Glomerular endothelial cell (primary cell): ENCODE measurements at regions not wholly inside any gene's neighbourhood (a gene's known extent, or its start where the extent isn't known, plus 50 kb on each side); places are given as distances from the start of the nearest gene placed in this dataset.

Experiments
- DNase-seq: peaks from one replicate; pipeline ENCODE4 v3.0.0-alpha.2; 2011; ENCODE audit warnings: low read depth, low spot score; ENCODE audit errors: extremely low read depth

- DNase-seq = no peak
Observed at GRCh38 chr22:49086181-49086580, 741.5 kb downstream of the BRD1 start.

DNA sequence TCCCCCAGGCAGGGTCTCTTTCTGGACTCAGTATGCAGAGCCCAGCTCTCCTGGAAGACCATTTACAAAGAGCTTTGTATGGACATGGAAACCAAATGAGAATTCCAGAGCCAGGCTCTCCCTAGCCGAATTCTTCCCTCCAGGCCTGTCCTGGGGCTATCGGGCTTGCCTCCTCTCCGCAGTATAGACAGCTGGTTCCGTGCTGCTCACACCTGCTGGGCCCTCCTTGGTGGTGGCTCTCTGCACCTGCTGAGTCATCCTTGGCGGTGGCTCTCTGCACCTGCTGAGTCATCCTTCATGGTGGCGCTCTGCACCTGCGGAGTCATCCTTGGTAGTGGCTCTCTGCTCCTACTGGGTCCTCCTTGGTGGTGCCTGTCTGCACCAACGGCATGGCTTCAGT, 743.5 kb downstream of the BRD1 start:
- no peak for DNase-seq

GRCh38 chr22:49083607-49084006, 744.1 kb downstream of the BRD1 start:
- DNase-seq = no peak

DNA sequence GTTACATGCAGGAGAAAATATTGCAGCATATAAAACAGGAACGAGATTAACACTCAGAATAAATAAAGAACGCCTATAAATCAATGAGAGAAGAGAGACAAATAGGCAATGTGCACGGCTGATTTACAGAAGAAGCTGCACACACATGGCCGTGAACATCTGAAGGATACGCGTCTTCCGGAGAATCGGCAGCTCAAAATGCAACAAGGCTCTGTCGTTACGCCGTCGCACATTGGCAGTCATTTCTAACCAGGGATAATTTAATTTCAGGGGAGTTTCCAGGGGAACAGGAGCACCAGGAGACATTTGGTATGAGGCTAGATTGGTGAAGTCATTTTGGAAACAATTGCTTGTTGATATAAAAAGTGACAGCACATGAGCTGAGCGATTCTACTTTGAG, 745.2 kb downstream of the BRD1 start:
- DNase-seq = no peak

DNA sequence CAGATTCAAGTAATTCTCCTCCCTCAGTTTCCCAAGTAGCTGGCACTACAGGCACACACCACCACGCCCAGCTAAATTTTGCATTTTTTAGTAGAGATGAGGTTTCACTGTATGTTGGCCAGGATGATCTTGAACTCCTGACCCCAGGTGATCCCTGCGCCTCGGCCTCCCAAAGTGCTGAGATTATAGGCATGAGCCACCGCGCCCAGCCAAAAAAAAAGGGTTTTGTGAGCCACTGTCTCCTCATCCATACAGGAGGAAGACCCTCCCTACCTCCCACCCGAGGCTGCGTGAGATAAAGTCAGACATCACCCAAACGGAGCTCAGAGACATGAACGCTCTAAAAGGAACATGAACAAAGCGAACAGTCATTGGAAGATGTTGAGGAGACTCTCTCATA, 745.7 kb downstream of the BRD1 start:
- no peak for DNase-seq

DNA sequence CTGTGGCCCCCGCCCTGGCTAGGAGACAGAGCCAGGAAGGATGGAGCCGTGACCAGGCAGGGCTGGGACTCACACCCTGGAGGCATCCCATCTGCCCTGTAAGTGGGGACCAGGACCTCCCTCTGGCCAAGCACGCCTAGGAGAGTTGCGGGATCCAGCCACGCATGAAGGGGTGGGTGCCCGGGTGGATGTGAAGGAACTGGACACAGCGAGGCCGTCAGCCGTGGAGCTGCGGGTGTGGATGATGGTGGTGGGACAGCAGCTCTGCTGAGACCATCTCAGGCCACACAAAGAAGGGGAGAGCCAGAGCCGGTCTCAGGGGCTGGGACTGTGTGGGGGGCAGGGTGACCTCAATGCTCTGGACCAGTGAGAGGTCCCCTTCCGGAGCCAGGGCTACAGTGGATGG, 746.4 kb downstream of the BRD1 start:
- no peak for DNase-seq

- no peak for DNase-seq
Observed at GRCh38 chr22:49080631-49081030, 747.0 kb downstream of the BRD1 start.

DNA sequence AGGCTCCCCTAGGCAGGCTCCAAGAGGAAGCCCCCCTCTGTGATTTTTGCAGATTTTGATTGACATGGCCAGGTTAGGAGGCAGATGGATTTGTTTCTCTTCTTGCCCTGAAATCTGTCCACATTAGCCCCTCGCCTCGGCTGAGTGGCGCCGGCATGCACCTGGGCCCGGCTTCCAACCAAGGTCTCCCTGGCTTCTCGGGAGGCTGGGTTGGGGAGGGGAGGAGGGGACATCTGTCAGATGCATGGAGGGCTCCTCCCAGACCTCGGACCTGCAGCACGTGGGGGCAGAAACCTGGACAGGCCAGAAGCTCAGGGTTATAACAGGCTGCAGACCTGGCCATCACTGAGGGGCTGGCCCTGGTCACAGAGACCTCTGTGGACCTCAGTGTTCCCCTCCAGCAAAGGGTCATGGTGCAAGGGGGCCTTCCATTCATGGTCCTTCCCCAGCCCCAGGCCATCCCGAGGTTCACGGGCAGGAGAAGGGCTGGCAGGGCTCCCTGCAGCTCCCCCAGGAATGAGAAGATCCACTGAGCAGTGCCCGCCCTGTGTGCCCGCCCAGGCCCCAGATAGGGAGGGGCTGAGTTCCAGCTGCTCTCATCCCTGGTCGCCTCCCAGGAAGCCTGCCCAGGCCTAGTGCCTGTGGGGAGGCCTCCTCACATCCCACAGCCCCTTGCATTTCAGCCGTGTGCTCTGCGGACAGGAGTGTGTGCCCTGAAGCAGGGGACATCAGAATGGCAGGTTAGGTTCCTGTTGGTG, 747.8 kb downstream of the BRD1 start:
- no peak for DNase-seq

- DNase-seq = no peak
Observed at GRCh38 chr22:49079027-49079725, 748.5 kb downstream of the BRD1 start.

- DNase-seq = no peak
Observed at GRCh38 chr22:49078076-49078710, 749.5 kb downstream of the BRD1 start.

DNA sequence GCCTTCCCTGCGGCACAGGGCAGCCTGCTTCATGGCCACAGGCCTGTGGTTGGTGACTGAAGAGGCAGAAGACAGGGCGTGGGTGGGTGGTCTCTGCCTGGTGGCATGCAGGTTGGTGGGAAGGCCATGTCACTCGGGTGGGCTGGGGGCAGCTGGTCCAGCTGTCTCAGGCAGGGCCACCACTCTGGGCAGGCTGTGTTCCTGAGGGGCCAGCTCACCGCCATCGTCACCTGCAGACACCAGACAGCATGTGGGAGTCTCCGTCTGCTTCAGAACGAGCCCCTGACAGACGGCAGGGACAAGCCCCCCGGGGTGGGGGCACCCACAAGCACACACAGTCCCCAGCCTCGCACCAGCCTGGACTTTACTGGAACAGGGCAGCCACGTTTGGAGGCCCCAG, 750.1 kb downstream of the BRD1 start:
- no peak for DNase-seq

DNA sequence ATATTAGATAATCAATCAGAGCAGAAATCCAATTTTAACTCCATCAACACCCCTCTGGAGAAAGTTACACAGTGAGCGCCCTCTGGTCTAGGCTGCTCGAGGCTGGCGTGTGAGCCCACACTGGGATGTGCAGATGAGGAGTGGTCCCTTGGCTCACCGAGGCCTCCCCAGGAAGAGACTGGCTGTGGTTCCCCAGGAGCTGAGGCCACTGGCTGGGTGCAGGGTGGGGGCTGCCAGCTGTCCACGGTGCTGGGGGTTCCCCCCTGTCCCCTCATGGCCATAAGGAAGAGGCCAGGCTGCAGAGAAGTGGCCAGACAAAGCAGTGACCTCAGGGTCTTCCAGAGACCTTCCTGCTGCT, 750.7 kb downstream of the BRD1 start:
- no peak for DNase-seq

DNA sequence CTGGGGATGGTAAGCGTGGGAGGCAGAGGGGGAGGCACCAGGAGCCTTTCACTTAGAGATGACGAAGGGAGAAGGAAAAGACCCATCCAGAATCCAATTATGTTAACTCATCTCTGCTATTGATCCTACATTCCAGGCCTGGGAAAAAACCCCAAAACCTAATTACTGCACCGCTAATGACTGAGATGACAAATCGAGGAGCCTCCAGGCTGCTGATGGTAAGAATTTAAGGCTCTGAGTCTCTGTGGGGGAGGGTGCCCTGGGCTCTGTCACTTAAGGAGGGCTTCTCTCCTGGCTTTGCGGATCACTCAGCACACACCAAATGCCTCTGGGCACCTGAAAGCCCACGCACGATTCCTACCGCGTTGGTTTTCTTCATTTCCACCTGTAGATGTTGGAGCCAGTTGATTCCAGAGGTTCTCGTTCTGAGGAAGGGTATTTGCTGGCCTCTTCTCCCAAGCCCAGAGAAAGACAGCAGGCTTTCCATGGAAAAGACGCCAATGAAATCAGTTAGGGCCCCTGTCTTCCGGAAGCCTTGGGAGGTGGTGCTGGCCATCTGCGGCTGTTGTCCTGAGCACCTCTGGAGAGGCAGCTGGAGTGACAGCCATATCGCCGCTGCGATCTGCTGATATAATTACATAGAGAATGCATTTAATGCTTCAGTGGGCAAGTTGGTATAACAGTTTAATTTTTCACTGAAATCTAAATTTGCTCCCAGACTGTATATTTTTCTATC, 751.2 kb downstream of the BRD1 start:
- no peak for DNase-seq

DNA sequence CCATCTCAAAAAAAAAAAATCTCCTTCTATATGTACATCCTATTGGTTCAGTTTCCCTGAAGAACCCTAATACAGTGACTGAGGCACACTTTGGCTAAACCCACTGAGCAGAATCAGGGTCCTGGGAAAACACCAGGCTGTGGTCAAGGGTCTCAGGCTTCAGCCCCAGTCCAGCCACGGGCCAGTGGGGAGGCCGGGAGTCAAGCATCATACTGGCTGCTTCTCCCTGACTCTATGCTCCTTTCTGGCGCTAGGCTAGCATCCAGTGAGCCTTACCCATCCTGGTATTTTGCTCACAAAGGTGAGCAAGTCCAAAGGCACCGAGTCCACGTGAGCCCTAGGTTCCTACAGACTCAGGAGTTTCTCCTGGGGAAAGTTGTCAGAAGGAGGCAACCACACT, 752.5 kb downstream of the BRD1 start:
- no peak for DNase-seq

GRCh38 chr22:49073873-49074417, 753.7 kb downstream of the BRD1 start:
- no peak for DNase-seq

DNA sequence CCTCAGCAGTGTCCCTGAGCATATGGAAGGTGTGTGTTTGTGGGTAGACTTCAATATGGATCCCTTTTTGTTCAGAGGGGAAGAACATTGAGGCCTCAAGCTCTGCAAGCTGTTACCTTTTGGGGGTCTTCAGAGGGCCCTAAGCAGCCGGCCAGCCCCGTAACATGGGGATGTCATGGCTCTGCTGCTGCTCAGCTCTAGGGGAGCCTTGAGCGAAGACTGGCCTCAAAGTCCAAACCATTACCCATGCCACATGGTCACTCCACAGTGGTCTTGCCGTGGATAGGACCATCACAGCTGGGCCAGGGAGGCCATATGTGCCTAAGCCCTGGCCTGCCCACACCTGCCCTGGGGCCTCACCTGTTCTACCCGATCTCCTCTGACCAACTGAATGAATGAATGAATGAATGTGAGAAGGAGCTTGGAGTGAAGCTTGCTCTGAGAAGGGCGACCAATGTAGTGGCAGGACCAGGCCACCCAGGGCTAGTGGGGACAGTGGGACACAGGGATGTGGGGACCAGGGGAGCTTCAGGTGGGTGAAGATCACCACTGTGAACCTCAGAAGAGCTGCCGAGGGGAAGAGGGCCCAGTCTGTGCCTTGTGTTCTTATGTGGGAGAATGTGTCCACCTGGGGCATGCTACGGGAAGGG, 754.6 kb downstream of the BRD1 start:
- DNase-seq = no peak

GRCh38 chr22:49070501-49070900, 757.2 kb downstream of the BRD1 start:
- DNase-seq = no peak

- DNase-seq = no peak
Observed at GRCh38 chr22:49068861-49069500, 758.7 kb downstream of the BRD1 start.

DNA sequence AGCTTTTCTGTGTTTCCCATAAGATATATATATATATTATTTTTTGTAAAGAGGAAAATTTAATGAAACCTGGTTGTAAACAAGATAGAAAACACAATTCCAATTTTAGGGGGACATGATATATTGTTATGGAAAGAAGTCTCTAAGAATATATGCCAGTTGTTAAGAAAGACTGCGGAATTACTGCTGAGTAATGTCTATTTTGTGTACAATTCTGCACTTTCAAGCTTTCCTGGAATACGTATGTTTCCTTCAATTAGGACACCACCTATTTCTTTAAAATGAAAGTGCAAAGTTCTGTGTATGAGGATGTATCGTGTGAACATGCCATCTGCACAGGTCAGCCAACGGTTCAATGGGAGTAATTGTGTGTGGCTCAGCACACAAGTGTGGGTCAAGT, 760.2 kb downstream of the BRD1 start:
- no peak for DNase-seq

GRCh38 chr22:49066619-49067018, 761.1 kb downstream of the BRD1 start:
- DNase-seq = no peak
